Mesothelial cell of epicardium (in vitro differentiated cells): ENCODE measurements at regions not wholly inside any gene's neighbourhood (a gene's known extent, or its start where the extent isn't known, plus 50 kb on each side); places are given as distances from the start of the nearest gene placed in this dataset.
A peak's percentile ranks its signal among the peaks of the same experiment; 100 is the strongest.

ENCODE experiments used
- DNase-seq, 2 experiments: peaks; one replicate each; pipeline ENCODE4 v3.0.0; 2021; ENCODE audit warnings: low spot score in 2 of 2; ENCODE audit not compliant: unreplicated experiment in 2 of 2
- H3K27ac Mint-ChIP-seq: 2 replicates; pipeline ENCODE4 v1.8.0; 2021; ENCODE audit warnings: mixed read lengths
- H3K27me3 Mint-ChIP-seq: 2 replicates; pipeline ENCODE4 v1.8.0; 2021; ENCODE audit warnings: low read depth, mixed read lengths
- H3K36me3 Mint-ChIP-seq: 2 replicates; pipeline ENCODE4 v1.8.0; 2021; ENCODE audit warnings: mixed read lengths
- H3K4me1 Mint-ChIP-seq: 2 replicates; pipeline ENCODE4 v1.8.0; 2021; ENCODE audit warnings: mixed read lengths
- H3K4me3 Mint-ChIP-seq: 2 replicates; pipeline ENCODE4 v1.8.0; 2021; ENCODE audit warnings: mild to moderate bottlenecking, moderate library complexity, mixed read lengths
- H3K9me3 Mint-ChIP-seq: 2 replicates; pipeline ENCODE4 v1.8.0; 2021; ENCODE audit warnings: mixed read lengths
- CTCF ChIP-seq: fragments of 200-600 bp; sonication (generic); IDR thresholded peaks from one replicate; pipeline ENCODE4 v1.5.0; 2021; ENCODE audit warnings: antibody characterized with exemption; ENCODE audit not compliant: unreplicated experiment

- peaks cover 1% of the 10 kb centered on the region for H3K36me3 Mint-ChIP-seq
- H3K4me1 Mint-ChIP-seq, result peaks cover 7% of the 10 kb centered on the region
- TF ChIP-seq CTCF, result no peak
- H3K27ac Mint-ChIP-seq, result no peak overlapping the region
- DNase-seq, result no peak
- H3K27me3 Mint-ChIP-seq, result peaks cover 45% of the 10 kb centered on the region
- H3K9me3 Mint-ChIP-seq, result peaks cover 20% of the 10 kb centered on the region
- H3K4me3 Mint-ChIP-seq, result no peak overlapping the region
These were observed 515.2 kb upstream of the JAG1 start for GRCh38 chr20:11188843-11189603.

GRCh38 chr20:11190741-11191140 is 516.9 kb upstream of the JAG1 start:
- no peak for DNase-seq
- H3K4me3 Mint-ChIP-seq, result no peak overlapping the region
- peaks cover 7% of the 10 kb centered on the region for H3K9me3 Mint-ChIP-seq
- H3K36me3 Mint-ChIP-seq, result peaks cover 1% of the 10 kb centered on the region
- H3K4me1 Mint-ChIP-seq, result peaks cover 18% of the 10 kb centered on the region
- H3K27ac Mint-ChIP-seq, result no peak overlapping the region
- peaks cover 45% of the 10 kb centered on the region for H3K27me3 Mint-ChIP-seq
- TF ChIP-seq CTCF, result no peak

- Mint-ChIP-seq H3K27me3 (peaks cover 53% of the 10 kb centered on the region), H3K4me1 (peaks cover 23% of the 10 kb centered on the region)
- no peak for TF ChIP-seq CTCF
These were observed 518.3 kb upstream of the JAG1 start for GRCh38 chr20:11192106-11192505.

GRCh38 chr20:11193241-11193640 is 519.4 kb upstream of the JAG1 start:
- Mint-ChIP-seq H3K4me1 (peaks cover 23% of the 10 kb centered on the region), H3K27ac (no peak overlapping the region), H3K27me3 (peaks cover 58% of the 10 kb centered on the region), H3K4me3 (no peak overlapping the region), H3K9me3 (no peaks in the 10 kb centered on the region), H3K36me3 (no peaks in the 10 kb centered on the region)
- no peak for DNase-seq
- no peak for TF ChIP-seq CTCF

More at GRCh38 chr20:11192106-11192505, 518.3 kb upstream of the JAG1 start:
- no peak overlapping the region for H3K27ac Mint-ChIP-seq
- no peaks in the 10 kb centered on the region for H3K9me3 Mint-ChIP-seq
- no peak for DNase-seq
- no peaks in the 10 kb centered on the region for H3K36me3 Mint-ChIP-seq
- H3K4me3 Mint-ChIP-seq, result no peak overlapping the region

- H3K36me3 Mint-ChIP-seq, result no peaks in the 10 kb centered on the region
- no peak overlapping the region for H3K4me3 Mint-ChIP-seq
- no peak overlapping the region for H3K27ac Mint-ChIP-seq
- peaks cover 59% of the 10 kb centered on the region for H3K27me3 Mint-ChIP-seq
- peaks cover 18% of the 10 kb centered on the region for H3K4me1 Mint-ChIP-seq
- peak in 1 of 2 experiments; percentile 49 for DNase-seq
- no peaks in the 10 kb centered on the region for H3K9me3 Mint-ChIP-seq
- no peak for TF ChIP-seq CTCF
These were observed 521.4 kb upstream of the JAG1 start for GRCh38 chr20:11195169-11195568.
